Neural cell (in vitro differentiated cells): ENCODE measurements at regions not wholly inside any gene's neighbourhood (a gene's known extent, or its start where the extent isn't known, plus 50 kb on each side); places are given as distances from the start of the nearest gene placed in this dataset.

Experiments
- H2AFZ ChIP-seq: fragments of 200-600, 300-800 bp; sonication (generic), shearing (Covaris generic); 2 replicates; pipeline ENCODE4 v1.6.0; 2014; ENCODE audit warnings: low read depth, mild to moderate bottlenecking, antibody characterized with exemption, low read length, moderate library complexity
- H3F3A ChIP-seq: fragments of 200-600 bp; shearing (Covaris generic); 2 replicates; pipeline ENCODE4 v1.6.1; 2016; ENCODE audit warnings: mild to moderate bottlenecking, moderate library complexity, mixed read lengths, antibody characterized with exemption, low read length; ENCODE audit not compliant: insufficient read depth, poor library complexity, severe bottlenecking
- H3K27ac ChIP-seq: fragments of 200-600, 300-800 bp; sonication (generic), shearing (Covaris generic); 2 replicates; pipeline ENCODE4 v1.5.1; 2014; ENCODE audit warnings: mild to moderate bottlenecking, low read length, moderate library complexity
- H3K27me3 ChIP-seq: fragments of 300-800, 200-600 bp; sonication (generic), shearing (Covaris generic); 2 replicates; pipeline ENCODE4 v1.6.0; 2014; ENCODE audit warnings: mild to moderate bottlenecking, low read depth, low read length, moderate library complexity; ENCODE audit not compliant: insufficient read depth
- H3K36me3 ChIP-seq: fragments of 300-800, 200-600 bp; sonication (generic), shearing (Covaris generic); 2 replicates; pipeline ENCODE4 v1.5.1; 2014; ENCODE audit warnings: mild to moderate bottlenecking, antibody characterized with exemption, low read length, moderate library complexity; ENCODE audit not compliant: insufficient read depth
- H3K4me2 ChIP-seq: fragments of 300-800, 200-600 bp; sonication (generic), shearing (Covaris generic); 2 replicates; pipeline ENCODE4 v1.6.0; 2014; ENCODE audit warnings: mild to moderate bottlenecking, low read length
- H3K4me3 ChIP-seq: fragments of 300-800, 200-600 bp; sonication (generic), shearing (Covaris generic); 2 replicates; pipeline ENCODE4 v1.5.1; 2014; ENCODE audit warnings: mild to moderate bottlenecking, low read length, moderate library complexity
- H3K79me2 ChIP-seq: fragments of 200-600 bp; shearing (Covaris generic); replicated peaks from 2 replicates; pipeline ENCODE4 v1.6.0; 2014; ENCODE audit warnings: mild to moderate bottlenecking, low read length, moderate library complexity; ENCODE audit not compliant: insufficient read depth
- H3K9ac ChIP-seq: fragments of 300-800, 200-600 bp; sonication (generic), shearing (Covaris generic); 2 replicates; pipeline ENCODE4 v1.6.1; 2016; ENCODE audit warnings: mild to moderate bottlenecking, low read length, mixed read lengths
- H3K9me2 ChIP-seq: fragments of 200-600 bp; shearing (Covaris generic); 2 replicates; pipeline ENCODE4 v1.6.1; 2016; ENCODE audit warnings: mild to moderate bottlenecking, low read length, mixed read lengths; ENCODE audit not compliant: insufficient read depth
- H3K9me3 ChIP-seq: fragments of 200-600, 300-800 bp; sonication (generic), shearing (Covaris generic); 2 replicates; pipeline ENCODE4 v1.6.1; 2016; ENCODE audit warnings: mild to moderate bottlenecking, mixed run types, low read length, moderate library complexity, mixed read lengths
- H4K20me1 ChIP-seq: fragments of 200-600 bp; shearing (Covaris generic); 2 replicates; pipeline ENCODE4 v1.6.1; 2016; ENCODE audit warnings: mild to moderate bottlenecking, mixed run types; ENCODE audit not compliant: insufficient read depth
- CTCF ChIP-seq: fragments of 450-650 bp; IDR thresholded peaks from 2 replicates; pipeline ENCODE4 v1.5.1; 2014; ENCODE audit warnings: antibody characterized with exemption, mild to moderate bottlenecking, moderate library complexity; ENCODE audit not compliant: poor library complexity, severe bottlenecking
- EP300 ChIP-seq: fragments of 450-650 bp; conservative IDR thresholded peaks from 2 replicates; pipeline ENCODE4 v1.6.1; 2014; ENCODE audit warnings: antibody characterized with exemption, mild to moderate bottlenecking, moderate library complexity; ENCODE audit not compliant: poor library complexity, severe bottlenecking
- EZH2 ChIP-seq: fragments of 200-600, 300-800 bp; shearing (Covaris generic), sonication (generic); IDR thresholded peaks from 2 replicates; pipeline ENCODE4 v1.6.1; 2014; ENCODE audit warnings: antibody characterized with exemption, low read length, borderline replicate concordance, mild to moderate bottlenecking; ENCODE audit not compliant: insufficient read depth, poor library complexity, severe bottlenecking
- MXI1 ChIP-seq: fragments of 450-650 bp; conservative IDR thresholded peaks from 2 replicates; pipeline ENCODE4 v1.6.1; 2014; ENCODE audit warnings: antibody characterized with exemption, mild to moderate bottlenecking; ENCODE audit not compliant: poor library complexity, severe bottlenecking
- POLR2AphosphoS5 ChIP-seq: IDR thresholded peaks from 2 replicates; pipeline ENCODE4 v1.6.1; 2012
- RAD21 ChIP-seq: fragments of 450-650 bp; conservative IDR thresholded peaks from 2 replicates; pipeline ENCODE4 v1.6.1; 2014; ENCODE audit warnings: antibody characterized with exemption, mild to moderate bottlenecking, moderate library complexity
- REST ChIP-seq: IDR thresholded peaks from 2 replicates; pipeline ENCODE4 v1.6.1; 2012; ENCODE audit warnings: borderline replicate concordance
- SMC3 ChIP-seq: fragments of 450-650 bp; conservative IDR thresholded peaks from 2 replicates; pipeline ENCODE4 v1.6.1; 2014; ENCODE audit warnings: antibody characterized with exemption, mild to moderate bottlenecking, moderate library complexity; ENCODE audit not compliant: poor library complexity
- TAF1 ChIP-seq: IDR thresholded peaks from 2 replicates; pipeline ENCODE4 v1.6.1; 2012; ENCODE audit warnings: low read depth

- Histone ChIP-seq H3K36me3 (no peaks in the 10 kb centered on the region), H3K27me3 (no peaks in the 10 kb centered on the region), H3K9me3 (no peaks in the 10 kb centered on the region), H3K9me2 (no peaks in the 10 kb centered on the region), H3K4me2 (no peak overlapping the region), H3F3A (no peaks in the 10 kb centered on the region), H2AFZ (no peak overlapping the region), H3K4me3 (no peak overlapping the region), H3K27ac (no peak overlapping the region), H4K20me1 (no peaks in the 10 kb centered on the region), H3K79me2 (no peaks in the 10 kb centered on the region), H3K9ac (no peak overlapping the region)
- no peak for TF ChIP-seq POLR2AphosphoS5
- TF ChIP-seq MXI1, result no peak
- no peak for TF ChIP-seq CTCF
- no peak for TF ChIP-seq SMC3
- no peak for TF ChIP-seq RAD21
- TF ChIP-seq REST, result no peak
- TF ChIP-seq EP300, result no peak
- TF ChIP-seq TAF1, result no peak
- TF ChIP-seq EZH2, result no peak
These were observed 230.7 kb upstream of the RBMS3 start for GRCh38 chr3:29050155-29050554.

GRCh38 chr3:29057326-29057725, 223.5 kb upstream of the RBMS3 start:
- no peak overlapping the region for H3K27ac ChIP-seq
- H3K79me2 ChIP-seq, result no peaks in the 10 kb centered on the region
- H3K36me3 ChIP-seq, result no peaks in the 10 kb centered on the region
- H3F3A ChIP-seq, result no peaks in the 10 kb centered on the region
- TF ChIP-seq EP300 (no peak), EZH2 (no peak), SMC3 (no peak), POLR2AphosphoS5 (no peak), CTCF (no peak), REST (no peak), TAF1 (no peak), MXI1 (no peak), RAD21 (no peak)
- no peaks in the 10 kb centered on the region for H3K9me3 ChIP-seq
- no peaks in the 10 kb centered on the region for H4K20me1 ChIP-seq
- no peak overlapping the region for H3K9ac ChIP-seq
- no peak overlapping the region for H3K4me2 ChIP-seq
- H2AFZ ChIP-seq, result no peak overlapping the region
- H3K27me3 ChIP-seq, result no peaks in the 10 kb centered on the region
- H3K4me3 ChIP-seq, result no peak overlapping the region
- no peaks in the 10 kb centered on the region for H3K9me2 ChIP-seq
